ENCODE measurements at regions not wholly inside any gene's neighbourhood (a gene's known extent, or its start where the extent isn't known, plus 50 kb on each side); places are given as distances from the start of the nearest gene placed in this dataset.

DNA sequence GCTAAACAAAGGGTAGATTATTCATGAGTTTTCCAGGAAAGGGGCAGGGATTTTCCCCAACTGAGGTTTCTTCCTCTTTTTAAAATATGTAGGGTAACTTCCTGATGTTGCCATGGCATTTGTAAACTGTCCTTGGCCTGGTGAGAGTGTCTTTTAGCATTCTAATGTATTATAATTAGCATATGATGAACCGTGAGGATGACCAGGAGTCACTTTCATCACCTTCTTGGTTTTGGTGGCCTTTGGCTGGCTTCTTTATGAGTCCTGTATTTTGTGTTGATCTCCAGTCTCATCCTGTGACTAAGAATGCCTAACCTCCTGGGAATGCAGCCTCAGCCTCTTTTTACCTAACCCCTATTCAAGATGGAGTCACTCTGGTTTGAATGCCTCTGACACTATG is 391.0 kb upstream of the LINC00305 start:
- TF ChIP-seq EZH2 (optimal IDR thresholded peaks at IDR 0.05; ENCODE audit: low read depth, low read length) (no peak), EZH2phosphoT487 (IDR thresholded peaks at IDR 0.05; ENCODE audit: low read length) (no peak)
- TF ChIP-seq, protein P1, sequence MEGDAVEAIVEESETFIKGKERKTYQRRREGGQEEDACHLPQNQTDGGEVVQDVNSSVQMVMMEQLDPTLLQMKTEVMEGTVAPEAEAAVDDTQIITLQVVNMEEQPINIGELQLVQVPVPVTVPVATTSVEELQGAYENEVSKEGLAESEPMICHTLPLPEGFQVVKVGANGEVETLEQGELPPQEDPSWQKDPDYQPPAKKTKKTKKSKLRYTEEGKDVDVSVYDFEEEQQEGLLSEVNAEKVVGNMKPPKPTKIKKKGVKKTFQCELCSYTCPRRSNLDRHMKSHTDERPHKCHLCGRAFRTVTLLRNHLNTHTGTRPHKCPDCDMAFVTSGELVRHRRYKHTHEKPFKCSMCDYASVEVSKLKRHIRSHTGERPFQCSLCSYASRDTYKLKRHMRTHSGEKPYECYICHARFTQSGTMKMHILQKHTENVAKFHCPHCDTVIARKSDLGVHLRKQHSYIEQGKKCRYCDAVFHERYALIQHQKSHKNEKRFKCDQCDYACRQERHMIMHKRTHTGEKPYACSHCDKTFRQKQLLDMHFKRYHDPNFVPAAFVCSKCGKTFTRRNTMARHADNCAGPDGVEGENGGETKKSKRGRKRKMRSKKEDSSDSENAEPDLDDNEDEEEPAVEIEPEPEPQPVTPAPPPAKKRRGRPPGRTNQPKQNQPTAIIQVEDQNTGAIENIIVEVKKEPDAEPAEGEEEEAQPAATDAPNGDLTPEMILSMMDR (IDR thresholded peaks at IDR 0.05; ENCODE audit: low read length): no peak
- no peak overlapping the region for H3K4me2 ChIP-seq (ENCODE audit: low read depth, low read length)

DNA sequence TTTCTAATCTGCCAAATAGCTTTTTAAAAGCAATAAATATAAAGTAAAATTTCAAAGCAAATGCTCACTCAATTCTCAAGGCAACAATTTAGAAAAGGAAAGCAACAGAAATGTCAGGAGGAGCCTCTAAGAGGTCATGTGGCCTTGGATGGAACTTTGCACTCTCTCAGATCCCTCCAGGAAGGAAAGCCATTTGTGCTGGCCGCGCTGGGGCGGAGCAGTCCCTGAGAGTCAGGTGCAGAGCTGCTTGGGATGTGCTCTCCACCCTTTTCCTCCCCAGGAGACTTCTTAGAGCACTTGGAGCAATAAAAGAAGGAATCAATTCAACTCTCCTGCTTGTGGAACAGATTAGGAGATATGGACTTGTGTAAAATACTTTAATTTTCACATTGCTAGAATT is 379.8 kb upstream of the LINC00305 start:
- H3F3A ChIP-seq (ENCODE audit: insufficient read depth, low read length): no peaks in the 10 kb centered on the region
- no peak overlapping the region for H3K4me2 ChIP-seq (ENCODE audit: low read depth, low read length)
- H3K4me3 ChIP-seq (ENCODE audit: low read length): no peak overlapping the region

More for the DNA sequence above, 391.0 kb upstream of the LINC00305 start:
- no peak for DNase-seq
- Histone ChIP-seq H3K36me3 (replicated peaks; ENCODE audit: insufficient read depth, low read length) (no peaks in the 10 kb centered on the region), H3F3A (ENCODE audit: insufficient read depth, low read length) (no peaks in the 10 kb centered on the region), H3K9me3 (replicated peaks; ENCODE audit: insufficient read depth, low read length) (no peaks in the 10 kb centered on the region), H3K4me3 (ENCODE audit: low read length) (no peak overlapping the region), H3K4me1 (ENCODE audit: low read length) (no peaks in the 10 kb centered on the region), H3K79me2 (ENCODE audit: low read length) (no peaks in the 10 kb centered on the region), H3K27me3 (replicated peaks; ENCODE audit: insufficient read depth, low read length) (no peaks in the 10 kb centered on the region), H3K27ac (ENCODE audit: low read length) (no peak overlapping the region), H2AFZ (ENCODE audit: low read length) (no peak overlapping the region), H4K20me1 (ENCODE audit: insufficient read depth, low read length) (no peaks in the 10 kb centered on the region), H3K9me2 (replicated peaks; ENCODE audit: insufficient read depth, low read length) (no peaks in the 10 kb centered on the region), H3K9ac (ENCODE audit: low read length) (no peak overlapping the region)

DNA sequence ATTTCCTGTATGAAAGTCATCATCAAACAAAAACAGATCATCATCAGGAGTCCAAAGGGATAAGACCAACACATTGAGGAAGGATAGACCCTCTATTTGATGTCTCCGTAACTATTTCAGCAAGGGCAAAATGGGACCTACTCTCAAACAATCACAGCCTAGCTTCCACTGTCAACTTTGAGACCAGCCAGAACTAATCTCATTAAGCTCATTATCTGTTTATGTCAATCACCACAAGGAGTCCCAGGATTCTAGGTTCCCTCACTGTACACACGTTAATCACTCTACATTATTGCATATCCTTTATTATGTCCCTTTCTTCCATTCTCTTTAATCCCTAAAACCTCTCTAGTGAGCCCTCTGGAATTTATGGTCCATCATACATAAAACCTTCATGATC is 370.3 kb upstream of the LINC00305 start:
- no peaks in the 10 kb centered on the region for H3K36me3 ChIP-seq (replicated peaks; ENCODE audit: insufficient read depth, low read length)
- H4K20me1 ChIP-seq (ENCODE audit: insufficient read depth, low read length): no peaks in the 10 kb centered on the region
- H3F3A ChIP-seq (ENCODE audit: insufficient read depth, low read length): no peaks in the 10 kb centered on the region
- H3K79me2 ChIP-seq (ENCODE audit: low read length): no peaks in the 10 kb centered on the region
- no peak overlapping the region for H3K27ac ChIP-seq (ENCODE audit: low read length)
- no peaks in the 10 kb centered on the region for H3K27me3 ChIP-seq (replicated peaks; ENCODE audit: insufficient read depth, low read length)
- H2AFZ ChIP-seq (ENCODE audit: low read length): no peak overlapping the region
- H3K4me3 ChIP-seq (ENCODE audit: low read length): no peak overlapping the region
- TF ChIP-seq EZH2 (optimal IDR thresholded peaks at IDR 0.05; ENCODE audit: low read depth, low read length) (no peak), EZH2phosphoT487 (IDR thresholded peaks at IDR 0.05; ENCODE audit: low read length) (no peak)
- TF ChIP-seq, protein P1 (IDR thresholded peaks at IDR 0.05; ENCODE audit: low read length): no peak
- H3K4me1 ChIP-seq (ENCODE audit: low read length): no peaks in the 10 kb centered on the region
- H3K9me2 ChIP-seq (replicated peaks; ENCODE audit: insufficient read depth, low read length): no peaks in the 10 kb centered on the region
- DNase-seq: no peak
- no peak overlapping the region for H3K4me2 ChIP-seq (ENCODE audit: low read depth, low read length)
- H3K9me3 ChIP-seq (replicated peaks; ENCODE audit: insufficient read depth, low read length): no peaks in the 10 kb centered on the region
- H3K9ac ChIP-seq (ENCODE audit: low read length): no peak overlapping the region

More for the DNA sequence above, 379.8 kb upstream of the LINC00305 start:
- no peaks in the 10 kb centered on the region for H3K79me2 ChIP-seq (ENCODE audit: low read length)
- TF ChIP-seq EZH2 (optimal IDR thresholded peaks at IDR 0.05; ENCODE audit: low read depth, low read length) (no peak), EZH2phosphoT487 (IDR thresholded peaks at IDR 0.05; ENCODE audit: low read length) (no peak)
- TF ChIP-seq, protein P1 (IDR thresholded peaks at IDR 0.05; ENCODE audit: low read length): no peak
- H3K9ac ChIP-seq (ENCODE audit: low read length): no peak overlapping the region
- H3K36me3 ChIP-seq (replicated peaks; ENCODE audit: insufficient read depth, low read length): no peaks in the 10 kb centered on the region
- no peak overlapping the region for H3K27ac ChIP-seq (ENCODE audit: low read length)
- no peak for DNase-seq
- no peaks in the 10 kb centered on the region for H3K9me3 ChIP-seq (replicated peaks; ENCODE audit: insufficient read depth, low read length)
- no peaks in the 10 kb centered on the region for H4K20me1 ChIP-seq (ENCODE audit: insufficient read depth, low read length)
- H3K27me3 ChIP-seq (replicated peaks; ENCODE audit: insufficient read depth, low read length): no peaks in the 10 kb centered on the region
- no peaks in the 10 kb centered on the region for H3K9me2 ChIP-seq (replicated peaks; ENCODE audit: insufficient read depth, low read length)
- H2AFZ ChIP-seq (ENCODE audit: low read length): no peak overlapping the region
- H3K4me1 ChIP-seq (ENCODE audit: low read length): no peaks in the 10 kb centered on the region

Data from MM.1S (cell line).